SU-DHL-6 (cell line): ENCODE measurements at regions not wholly inside any gene's neighbourhood (a gene's known extent, or its start where the extent isn't known, plus 50 kb on each side); places are given as distances from the start of the nearest gene placed in this dataset.

ENCODE experiments used
- EZH2phosphoT487 ChIP-seq: fragments of 200-600 bp; sonication (generic), shearing (Covaris generic); conservative IDR thresholded peaks from 2 replicates; pipeline ENCODE4 v1.6.1; 2018; ENCODE audit warnings: mild to moderate bottlenecking, antibody characterized with exemption, low read length, moderate library complexity, mixed read lengths
- TF ChIP-seq, protein P1 (sequence below): fragments of 200-600 bp; sonication (generic); IDR thresholded peaks from one replicate; pipeline ENCODE4 v1.5.1; 2017; ENCODE audit warnings: antibody characterized with exemption, mild to moderate bottlenecking, low read length, moderate library complexity; ENCODE audit not compliant: insufficient read depth, poor library complexity, severe bottlenecking

DNA sequence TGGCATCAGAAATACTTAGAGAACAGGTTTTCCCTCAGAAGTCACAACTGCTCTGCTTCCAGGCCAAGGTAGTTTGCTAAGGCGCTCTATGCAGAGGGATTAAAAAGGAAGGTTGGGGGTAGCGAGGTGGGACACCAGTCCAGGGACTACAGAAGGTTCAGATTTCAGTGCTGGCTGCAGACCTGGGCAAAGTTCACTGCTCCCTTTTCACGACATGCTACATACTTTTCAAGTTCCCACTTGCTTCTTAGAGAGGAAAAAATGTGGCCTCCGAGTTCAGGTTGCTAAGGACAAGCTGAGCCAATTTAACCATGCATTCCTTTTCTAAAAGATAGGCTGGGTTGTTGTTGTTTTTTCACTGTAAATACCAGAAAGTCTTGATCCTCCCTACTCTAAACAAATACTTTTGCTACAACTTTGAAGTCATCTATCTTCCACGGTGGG lies 158.6 kb upstream of the NR2F2 start:
- TF ChIP-seq, protein P1, sequence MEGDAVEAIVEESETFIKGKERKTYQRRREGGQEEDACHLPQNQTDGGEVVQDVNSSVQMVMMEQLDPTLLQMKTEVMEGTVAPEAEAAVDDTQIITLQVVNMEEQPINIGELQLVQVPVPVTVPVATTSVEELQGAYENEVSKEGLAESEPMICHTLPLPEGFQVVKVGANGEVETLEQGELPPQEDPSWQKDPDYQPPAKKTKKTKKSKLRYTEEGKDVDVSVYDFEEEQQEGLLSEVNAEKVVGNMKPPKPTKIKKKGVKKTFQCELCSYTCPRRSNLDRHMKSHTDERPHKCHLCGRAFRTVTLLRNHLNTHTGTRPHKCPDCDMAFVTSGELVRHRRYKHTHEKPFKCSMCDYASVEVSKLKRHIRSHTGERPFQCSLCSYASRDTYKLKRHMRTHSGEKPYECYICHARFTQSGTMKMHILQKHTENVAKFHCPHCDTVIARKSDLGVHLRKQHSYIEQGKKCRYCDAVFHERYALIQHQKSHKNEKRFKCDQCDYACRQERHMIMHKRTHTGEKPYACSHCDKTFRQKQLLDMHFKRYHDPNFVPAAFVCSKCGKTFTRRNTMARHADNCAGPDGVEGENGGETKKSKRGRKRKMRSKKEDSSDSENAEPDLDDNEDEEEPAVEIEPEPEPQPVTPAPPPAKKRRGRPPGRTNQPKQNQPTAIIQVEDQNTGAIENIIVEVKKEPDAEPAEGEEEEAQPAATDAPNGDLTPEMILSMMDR: no peak
- TF ChIP-seq EZH2phosphoT487: no peak
